ENCODE measurements at regions not wholly inside any gene's neighbourhood (a gene's known extent, or its start where the extent isn't known, plus 50 kb on each side); places are given as distances from the start of the nearest gene placed in this dataset.

DNA sequence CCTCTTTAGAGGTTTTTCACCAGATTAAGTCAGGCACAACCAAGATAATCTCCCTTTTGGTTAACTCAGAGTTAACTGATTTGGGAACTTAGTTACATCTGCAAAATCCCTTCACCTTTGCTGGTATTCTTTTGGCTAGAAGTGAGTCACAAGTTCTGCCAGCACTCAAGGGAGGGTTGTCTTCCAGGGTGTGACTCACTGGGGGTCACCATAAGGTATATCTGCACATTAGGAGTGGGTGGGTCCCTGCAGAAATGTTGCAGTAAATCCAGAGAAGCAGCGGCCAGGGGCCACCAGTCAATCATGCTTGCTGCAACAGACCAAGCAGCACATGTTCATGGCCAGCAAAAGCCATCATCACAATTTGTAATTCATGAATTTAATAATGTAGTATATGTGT, 59.8 kb upstream of the MAML3 start:
- no peak for DNase-seq (ENCODE audit: low spot score)

DNA sequence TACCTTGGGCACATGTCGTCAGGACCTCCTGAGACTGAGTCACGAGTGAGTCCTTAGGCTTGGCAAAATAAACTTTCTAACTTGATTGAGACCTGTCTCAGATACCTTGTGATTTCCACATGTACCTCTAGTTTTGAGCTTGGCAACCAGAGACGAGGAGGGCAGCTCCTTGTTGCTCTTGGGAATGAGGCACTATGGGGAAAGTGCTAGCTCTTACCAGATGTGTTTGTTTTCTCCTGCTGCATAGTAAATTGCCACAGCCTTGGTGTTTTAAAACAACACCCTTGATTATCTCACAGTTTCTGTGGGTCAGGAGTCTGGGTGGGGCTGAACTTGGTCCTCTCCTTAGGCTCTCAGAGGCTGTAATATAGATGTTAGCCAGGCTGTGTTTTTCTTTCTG, 59.1 kb upstream of the MAML3 start:
- no peak for DNase-seq (ENCODE audit: low spot score)

DNA sequence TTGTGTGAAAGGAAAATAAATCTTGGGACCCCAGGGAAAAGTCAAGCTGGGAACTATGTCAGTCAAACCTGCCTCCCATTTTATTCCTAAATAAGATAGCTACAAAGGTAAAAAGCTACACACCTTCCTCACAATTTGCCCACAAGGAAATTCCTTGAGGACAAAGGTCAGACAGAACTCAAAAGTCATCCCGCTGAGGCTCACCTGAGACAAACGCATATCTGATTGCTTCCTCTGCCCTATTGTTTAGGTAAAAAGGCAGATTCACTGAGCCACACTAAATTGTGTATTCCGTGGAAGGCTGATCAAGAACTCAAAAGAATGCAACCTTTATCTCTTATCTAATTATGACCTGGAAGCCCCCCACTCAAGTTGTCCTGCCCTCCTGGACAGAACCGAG, 58.7 kb upstream of the MAML3 start:
- no peak for DNase-seq (ENCODE audit: low spot score)

DNA sequence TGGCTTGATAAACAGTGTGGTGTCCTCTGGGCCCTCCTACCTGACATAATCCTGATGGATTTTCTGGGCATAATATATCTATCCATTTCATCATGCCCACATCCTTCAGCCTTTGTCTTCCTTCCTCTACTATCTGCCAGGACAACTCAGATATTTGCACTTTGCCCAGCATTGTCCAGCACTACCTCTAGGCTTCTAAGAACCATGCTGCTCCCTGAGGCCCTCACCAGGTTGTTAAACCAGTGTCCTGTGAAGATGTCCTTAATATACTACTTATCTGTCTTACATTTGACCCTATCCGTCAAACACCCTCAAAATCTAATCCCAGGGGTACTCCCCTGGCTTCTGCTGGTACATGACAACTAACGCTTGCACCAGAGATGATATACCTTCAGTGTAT, 58.2 kb upstream of the MAML3 start:
- DNase-seq (ENCODE audit: low spot score) = no peak

DNA sequence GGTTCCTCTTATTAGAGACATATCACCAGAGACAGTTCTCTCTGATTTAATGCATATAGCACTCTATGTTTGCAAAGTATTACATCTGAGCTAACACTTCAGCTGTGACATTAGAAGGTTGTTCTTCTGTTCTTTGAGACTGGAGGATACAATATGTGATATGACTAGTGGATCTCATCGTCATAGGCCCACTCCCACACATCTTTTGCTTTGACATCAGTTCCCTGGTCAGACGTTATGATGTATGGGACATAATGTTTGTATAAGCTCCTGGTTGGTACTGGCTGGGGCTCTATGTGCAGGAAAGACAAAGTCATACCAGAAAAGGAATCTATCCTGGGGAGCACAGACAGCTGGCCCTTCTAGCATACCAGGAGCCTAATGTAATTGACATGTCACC, 57.7 kb upstream of the MAML3 start:
- no peak for DNase-seq (ENCODE audit: low spot score)

DNA sequence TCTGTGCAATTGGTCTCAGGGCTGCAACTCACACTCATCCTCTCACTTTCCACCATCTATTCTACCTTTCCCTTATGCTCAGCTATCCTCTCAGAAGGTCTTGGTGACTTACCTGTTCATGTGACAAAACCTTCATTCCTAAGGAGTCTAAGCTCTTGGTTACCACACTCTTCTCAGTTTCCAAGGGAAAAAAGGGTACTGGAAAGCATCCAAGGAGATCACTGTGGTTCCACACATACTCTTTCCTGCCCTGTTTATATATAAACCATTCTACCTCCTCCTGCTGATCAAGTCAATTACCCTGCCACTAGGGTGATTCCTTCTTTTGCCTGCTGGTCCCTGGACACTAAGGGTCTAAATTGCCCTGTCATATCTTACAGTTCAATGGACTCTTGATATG, 57.2 kb upstream of the MAML3 start:
- no peak for DNase-seq (ENCODE audit: low spot score)

DNA sequence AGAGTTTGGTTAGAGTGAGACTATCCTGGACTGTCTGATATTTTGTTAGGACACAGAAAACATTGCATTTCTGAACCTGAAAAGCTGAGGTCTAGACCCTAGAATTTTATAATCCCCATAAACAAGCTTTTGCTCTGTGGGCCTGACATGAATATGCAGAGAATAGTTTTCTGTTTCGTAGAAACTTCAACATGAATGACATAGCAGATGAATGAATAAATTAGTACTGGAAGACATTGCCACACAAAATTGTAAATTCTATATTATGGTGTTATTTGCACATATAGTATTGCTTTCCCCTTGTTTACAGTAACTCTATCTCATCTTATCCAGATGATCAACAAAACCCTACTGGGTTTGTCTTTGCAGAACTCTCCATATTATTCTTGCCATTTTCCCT, 54.9 kb upstream of the MAML3 start:
- no peak for DNase-seq (ENCODE audit: low spot score)

Measured in SK-N-DZ (cell line).